Astrocyte (in vitro differentiated cells and primary cell): ENCODE measurements at regions not wholly inside any gene's neighbourhood (a gene's known extent, or its start where the extent isn't known, plus 50 kb on each side); places are given as distances from the start of the nearest gene placed in this dataset.

Experiments used
- DNase-seq: peaks from one replicate; pipeline ENCODE4 v3.0.0-alpha.2; 2010; ENCODE audit warnings: low read depth
- FAIRE-seq: peaks from 2 replicates; lab custom pipeline; 2011; peaks lifted over from hg19 to GRCh38; lab: Jason Lieb, UNC
- H2AFZ ChIP-seq: 2 replicates; pipeline ENCODE4 v1.6.0; 2012; ENCODE audit warnings: low read depth, low read length, inconsistent platforms
- H3K27ac ChIP-seq: 2 replicates; pipeline ENCODE4 v1.5.1; 2011; ENCODE audit warnings: low read depth, low read length, inconsistent platforms
- H3K27me3 ChIP-seq: 2 replicates; pipeline ENCODE4 v1.6.0; 2011; ENCODE audit warnings: low read length, inconsistent platforms; ENCODE audit not compliant: insufficient read depth
- H3K36me3 ChIP-seq: 2 replicates; pipeline ENCODE4 v1.5.1; 2011; ENCODE audit warnings: low read length, inconsistent platforms; ENCODE audit not compliant: insufficient read depth
- H3K4me1 ChIP-seq: 2 replicates; pipeline ENCODE4 v1.5.1; 2011; ENCODE audit warnings: low read length, inconsistent platforms; ENCODE audit not compliant: insufficient read depth
- H3K4me2 ChIP-seq: 2 replicates; pipeline ENCODE4 v1.6.0; 2012; ENCODE audit warnings: low read length, inconsistent platforms
- H3K4me3 ChIP-seq: 2 replicates; pipeline ENCODE4 v1.5.1; 2011; ENCODE audit warnings: low read depth, mild to moderate bottlenecking, low read length, inconsistent platforms; ENCODE audit not compliant: insufficient read depth
- H3K79me2 ChIP-seq: 2 replicates; pipeline ENCODE4 v1.6.0; 2012; ENCODE audit warnings: mild to moderate bottlenecking, low read length, inconsistent platforms; ENCODE audit not compliant: insufficient read depth
- H3K9ac ChIP-seq: 2 replicates; pipeline ENCODE4 v1.6.0; 2012; ENCODE audit warnings: mild to moderate bottlenecking, low read length, inconsistent platforms
- H3K9me3 ChIP-seq: 2 replicates; pipeline ENCODE4 v1.5.1; 2012; ENCODE audit warnings: low read depth, mild to moderate bottlenecking, low read length, inconsistent platforms; ENCODE audit not compliant: insufficient read depth
- H4K20me1 ChIP-seq: 2 replicates; pipeline ENCODE4 v1.6.0; 2012; ENCODE audit warnings: low read length, inconsistent platforms; ENCODE audit not compliant: insufficient read depth
- H3K27ac Mint-ChIP-seq: one replicate; pipeline ENCODE4 v1.8.0; 2021; ENCODE audit warnings: mild to moderate bottlenecking, mixed read lengths; ENCODE audit not compliant: unreplicated experiment
- H3K27me3 Mint-ChIP-seq: one replicate; pipeline ENCODE4 v1.8.0; 2021; ENCODE audit warnings: low read depth, mixed read lengths; ENCODE audit not compliant: unreplicated experiment
- H3K36me3 Mint-ChIP-seq: one replicate; pipeline ENCODE4 v1.8.0; 2021; ENCODE audit warnings: low read depth, mixed read lengths; ENCODE audit not compliant: unreplicated experiment
- H3K4me1 Mint-ChIP-seq: one replicate; pipeline ENCODE4 v1.8.0; 2021; ENCODE audit warnings: low read depth, mixed read lengths; ENCODE audit not compliant: unreplicated experiment
- H3K4me3 Mint-ChIP-seq: one replicate; pipeline ENCODE4 v1.8.0; 2021; ENCODE audit warnings: mild to moderate bottlenecking, moderate library complexity, mixed read lengths; ENCODE audit not compliant: unreplicated experiment
- H3K9me3 Mint-ChIP-seq: one replicate; pipeline ENCODE4 v1.8.0; 2021; ENCODE audit warnings: mild to moderate bottlenecking, mixed read lengths; ENCODE audit not compliant: unreplicated experiment
- CTCF ChIP-seq: IDR thresholded peaks from 2 replicates; pipeline ENCODE4 v1.5.1; 2011; ENCODE audit warnings: low read depth, mild to moderate bottlenecking, inconsistent platforms, low read length, moderate library complexity; ENCODE audit not compliant: insufficient read depth
- EZH2 ChIP-seq: IDR thresholded peaks from 2 replicates; pipeline ENCODE4 v1.6.1; 2012; ENCODE audit warnings: mild to moderate bottlenecking, low read length, inconsistent platforms; ENCODE audit not compliant: insufficient read depth

- Histone ChIP-seq H3K36me3 (no peaks in the 10 kb centered on the region), H3K9ac (no peak overlapping the region), H3K27ac (no peak overlapping the region), H2AFZ (no peak overlapping the region), H3K9me3 (no peaks in the 10 kb centered on the region), H3K27me3 (no peaks in the 10 kb centered on the region), H3K79me2 (no peaks in the 10 kb centered on the region), H3K4me1 (peaks cover 3% of the 10 kb centered on the region), H3K4me3 (no peak overlapping the region), H3K4me2 (no peak overlapping the region), H4K20me1 (no peaks in the 10 kb centered on the region)
- no peak for TF ChIP-seq CTCF
- no peak for TF ChIP-seq EZH2
- FAIRE-seq = no peak
- Mint-ChIP-seq H3K36me3 (no peaks in the 10 kb centered on the region), H3K27me3 (no peaks in the 10 kb centered on the region), H3K27ac (no peak overlapping the region), H3K4me1 (no peaks in the 10 kb centered on the region), H3K4me3 (no peak overlapping the region), H3K9me3 (no peaks in the 10 kb centered on the region)
- peak; percentile 1 for DNase-seq
Observed at GRCh38 chr13:88866195-88866594, 1195.0 kb downstream of the SLITRK5 start.

GRCh38 chr13:88883741-88884140 lies 1212.6 kb downstream of the SLITRK5 start:
- Mint-ChIP-seq H3K27ac (no peak overlapping the region), H3K36me3 (no peaks in the 10 kb centered on the region), H3K9me3 (no peaks in the 10 kb centered on the region), H3K27me3 (no peaks in the 10 kb centered on the region), H3K4me1 (no peaks in the 10 kb centered on the region), H3K4me3 (no peak overlapping the region)
- no peaks in the 10 kb centered on the region for H3K9me3 ChIP-seq
- H3K4me2 ChIP-seq = no peak overlapping the region
- TF ChIP-seq CTCF = no peak
- TF ChIP-seq EZH2 = no peak
- H3K36me3 ChIP-seq = no peaks in the 10 kb centered on the region
- no peaks in the 10 kb centered on the region for H3K79me2 ChIP-seq
- H2AFZ ChIP-seq = no peak overlapping the region
- no peak overlapping the region for H3K4me3 ChIP-seq
- H3K9ac ChIP-seq = no peak overlapping the region
- FAIRE-seq = no peak
- no peaks in the 10 kb centered on the region for H3K27me3 ChIP-seq
- no peaks in the 10 kb centered on the region for H3K4me1 ChIP-seq
- H3K27ac ChIP-seq = no peak overlapping the region
- no peak for DNase-seq
- H4K20me1 ChIP-seq = no peaks in the 10 kb centered on the region

GRCh38 chr13:88887045-88887662 lies 1216.0 kb downstream of the SLITRK5 start:
- Mint-ChIP-seq H3K4me3 (no peak overlapping the region), H3K27me3 (no peaks in the 10 kb centered on the region), H3K36me3 (no peaks in the 10 kb centered on the region), H3K4me1 (no peaks in the 10 kb centered on the region), H3K9me3 (no peaks in the 10 kb centered on the region), H3K27ac (no peak overlapping the region)
- no peaks in the 10 kb centered on the region for H4K20me1 ChIP-seq
- DNase-seq (no peak), FAIRE-seq (no peak)
- no peak overlapping the region for H3K4me3 ChIP-seq
- H3K36me3 ChIP-seq = no peaks in the 10 kb centered on the region
- no peak overlapping the region for H3K27ac ChIP-seq
- H3K4me1 ChIP-seq = no peaks in the 10 kb centered on the region
- H3K9ac ChIP-seq = no peak overlapping the region
- no peaks in the 10 kb centered on the region for H3K27me3 ChIP-seq
- H3K9me3 ChIP-seq = no peaks in the 10 kb centered on the region
- no peak overlapping the region for H3K4me2 ChIP-seq
- H2AFZ ChIP-seq = no peak overlapping the region
- no peak for TF ChIP-seq EZH2
- TF ChIP-seq CTCF = no peak
- H3K79me2 ChIP-seq = no peaks in the 10 kb centered on the region
